Natural killer cell (primary cell): ENCODE measurements at regions not wholly inside any gene's neighbourhood (a gene's known extent, or its start where the extent isn't known, plus 50 kb on each side); places are given as distances from the start of the nearest gene placed in this dataset.
A peak's percentile ranks its signal among the peaks of the same experiment; 100 is the strongest.

Experiments
- ATAC-seq, 3 donors: fragments of 150-1000 bp in 2 of 3; fragments of 200-7000 bp in 1 of 3; cut with Tn5 transposase; 1 replicate in 1 of 3; 2 replicates in 2 of 3; pipeline ENCODE4 v1.10.0; 2021; ENCODE audit warnings: mild to moderate bottlenecking in 2 of 3, moderate library complexity in 2 of 3
- DNase-seq, 2 donors: peaks; one replicate each; pipeline versions ENCODE4 v3.0.0 to v3.0.0-alpha.2; 2013 to 2021; ENCODE audit warnings: mixed read lengths in 1 of 2
- H3K27ac ChIP-seq: one replicate; pipeline ENCODE4 v1.5.1; 2013; ENCODE audit warnings: mild to moderate bottlenecking, low read length
- H3K27me3 ChIP-seq: one replicate; pipeline ENCODE4 v1.6.1; 2013; ENCODE audit warnings: low read length; ENCODE audit not compliant: control insufficient read depth, insufficient read depth
- H3K36me3 ChIP-seq: one replicate; pipeline ENCODE4 v1.6.1; 2013; ENCODE audit warnings: low read length; ENCODE audit not compliant: control insufficient read depth, insufficient read depth
- H3K4me1 ChIP-seq: one replicate; pipeline ENCODE4 v1.6.1; 2013; ENCODE audit warnings: low read length; ENCODE audit not compliant: control insufficient read depth, insufficient read depth
- H3K4me3 ChIP-seq: one replicate; pipeline ENCODE4 v1.5.1; 2013; ENCODE audit warnings: low read length
- H3K9me3 ChIP-seq: one replicate; pipeline ENCODE4 v1.6.1; 2013; ENCODE audit warnings: low read length; ENCODE audit not compliant: control insufficient read depth, insufficient read depth
- H3K27ac Mint-ChIP-seq, 2 donors: one replicate each; pipeline ENCODE4 v1.8.0; 2022; ENCODE audit warnings: mild to moderate bottlenecking in 2 of 2, mixed read lengths in 2 of 2, moderate library complexity in 1 of 2
- H3K27me3 Mint-ChIP-seq, 2 donors: one replicate each; pipeline ENCODE4 v1.8.0; 2022; ENCODE audit warnings: low read depth in 2 of 2, mixed read lengths in 2 of 2
- H3K36me3 Mint-ChIP-seq: one replicate; pipeline ENCODE4 v1.8.0; 2022; ENCODE audit warnings: mixed read lengths
- H3K4me1 Mint-ChIP-seq, 2 donors: one replicate each; pipeline ENCODE4 v1.8.0; 2022; ENCODE audit warnings: mixed read lengths in 2 of 2
- H3K4me3 Mint-ChIP-seq: one replicate; pipeline ENCODE4 v1.8.0; 2022; ENCODE audit warnings: mild to moderate bottlenecking, moderate library complexity, mixed read lengths
- H3K9me3 Mint-ChIP-seq, 2 donors: one replicate each; pipeline ENCODE4 v1.8.0; 2022; ENCODE audit warnings: mixed read lengths in 2 of 2
- WGBS: methylation state at CpG from one replicate; pipeline ENCODE4 v1.1.7; 2013; ENCODE audit warnings: missing lambda C conversion rate; ENCODE audit not compliant: insufficient coverage; 5-methylcytosine and 5-hydroxymethylcytosine counted together
- intact Hi-C: fragments of 100-400 bp; cut with micrococcal nuclease; formaldehyde crosslinking; loops from one replicate; pipeline ENCODE4 v1.14.2; 2022
- TF ChIP-seq, protein P1 (sequence below): fragments of 200-600 bp; IDR thresholded peaks from one replicate; pipeline ENCODE4 v1.8.0; 2022; ENCODE audit warnings: antibody characterized with exemption

DNA sequence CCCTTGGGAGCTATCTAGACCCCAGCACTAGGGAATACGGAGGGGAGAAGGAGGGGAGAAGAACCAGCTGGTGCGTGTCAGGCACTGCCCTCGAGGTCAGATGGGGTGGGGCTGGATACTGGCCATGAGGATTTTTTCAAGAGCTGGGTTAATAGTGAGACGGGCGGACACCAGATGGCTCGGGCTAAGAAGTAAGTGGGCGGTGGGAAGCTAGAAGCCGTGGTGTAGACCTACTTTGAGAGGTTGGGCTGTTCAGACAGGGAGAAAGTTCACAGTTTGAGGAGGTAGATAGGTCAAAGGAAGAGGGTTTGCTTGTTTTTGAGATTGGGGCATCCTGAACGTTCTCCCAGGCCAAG, 303.8 kb downstream of the SEC14L1 start:
- peaks cover 3% of the 10 kb centered on the region for H3K36me3 ChIP-seq
- Mint-ChIP-seq H3K9me3 (no peaks in the 10 kb centered on the region), H3K4me1 (peaks cover 74 to 87% of the 10 kb centered on the region in 2 donors), H3K27me3 (no peaks in the 10 kb centered on the region), H3K4me3 (peak overlapping the region; percentile 67), H3K27ac (peak overlapping the region; percentile 86), H3K36me3 (no peaks in the 10 kb centered on the region)
- intact Hi-C loops = loop anchor here (2.0 to 10.0 kb wide), 4 partner anchors 14 to 440 kb away; no protein-coding TSS in a partner anchor
- ATAC-seq (peak in 2 of 3 donors; percentile 6 to 11), DNase-seq (no peak)
- peaks cover 98% of the 10 kb centered on the region for H3K4me1 ChIP-seq
- TF ChIP-seq, protein P1, sequence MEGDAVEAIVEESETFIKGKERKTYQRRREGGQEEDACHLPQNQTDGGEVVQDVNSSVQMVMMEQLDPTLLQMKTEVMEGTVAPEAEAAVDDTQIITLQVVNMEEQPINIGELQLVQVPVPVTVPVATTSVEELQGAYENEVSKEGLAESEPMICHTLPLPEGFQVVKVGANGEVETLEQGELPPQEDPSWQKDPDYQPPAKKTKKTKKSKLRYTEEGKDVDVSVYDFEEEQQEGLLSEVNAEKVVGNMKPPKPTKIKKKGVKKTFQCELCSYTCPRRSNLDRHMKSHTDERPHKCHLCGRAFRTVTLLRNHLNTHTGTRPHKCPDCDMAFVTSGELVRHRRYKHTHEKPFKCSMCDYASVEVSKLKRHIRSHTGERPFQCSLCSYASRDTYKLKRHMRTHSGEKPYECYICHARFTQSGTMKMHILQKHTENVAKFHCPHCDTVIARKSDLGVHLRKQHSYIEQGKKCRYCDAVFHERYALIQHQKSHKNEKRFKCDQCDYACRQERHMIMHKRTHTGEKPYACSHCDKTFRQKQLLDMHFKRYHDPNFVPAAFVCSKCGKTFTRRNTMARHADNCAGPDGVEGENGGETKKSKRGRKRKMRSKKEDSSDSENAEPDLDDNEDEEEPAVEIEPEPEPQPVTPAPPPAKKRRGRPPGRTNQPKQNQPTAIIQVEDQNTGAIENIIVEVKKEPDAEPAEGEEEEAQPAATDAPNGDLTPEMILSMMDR = no peak
- 7% methylated on average over 9 of the region's 9 CpGs for whole genome bisulfite sequencing
- no peaks in the 10 kb centered on the region for H3K27me3 ChIP-seq
- no peak overlapping the region for H3K4me3 ChIP-seq
- H3K9me3 ChIP-seq = no peaks in the 10 kb centered on the region
- H3K27ac ChIP-seq = peak overlapping the region; percentile 90

- DNase-seq (peak; percentile 77 to 98), ATAC-seq (peak; percentile 61 to 84 (median 72))
- H3K9me3 Mint-ChIP-seq = no peaks in the 10 kb centered on the region
- H3K4me3 ChIP-seq = peak overlapping the region; percentile 27
- no peaks in the 10 kb centered on the region for H3K36me3 Mint-ChIP-seq
- H3K27me3 Mint-ChIP-seq = no peaks in the 10 kb centered on the region
- peak overlapping the region; percentile 86 for H3K27ac Mint-ChIP-seq
- TF ChIP-seq, protein P1 = no peak
- no peaks in the 10 kb centered on the region for H3K9me3 ChIP-seq
- peaks cover 3% of the 10 kb centered on the region for H3K36me3 ChIP-seq
- no peaks in the 10 kb centered on the region for H3K27me3 ChIP-seq
- H3K4me1 Mint-ChIP-seq = peaks cover 74 to 87% of the 10 kb centered on the region in 2 donors
- 0% methylated on average over 15 of the region's 15 CpGs for WGBS
- intact Hi-C loops = loop anchor here (1.0 to 10.0 kb wide), 6 partner anchors 14 to 440 kb away; no protein-coding TSS in a partner anchor
- H3K4me1 ChIP-seq = peaks cover 98% of the 10 kb centered on the region
- peak overlapping the region; percentile 67 for H3K4me3 Mint-ChIP-seq
- peak overlapping the region; percentile 90 for H3K27ac ChIP-seq
Observed at GRCh38 chr17:77444984-77445759, 304.4 kb downstream of the SEC14L1 start.

GRCh38 chr17:77445760-77446532, 305.2 kb downstream of the SEC14L1 start:
- Histone ChIP-seq H3K27me3 (no peaks in the 10 kb centered on the region), H3K4me3 (peak overlapping the region; percentile 27), H3K27ac (peak overlapping the region; percentile 90), H3K4me1 (peaks cover 98% of the 10 kb centered on the region), H3K9me3 (no peaks in the 10 kb centered on the region), H3K36me3 (peaks cover 3% of the 10 kb centered on the region)
- intact Hi-C loops = loop anchor here (1.0 to 10.0 kb wide), 6 partner anchors 13 to 439 kb away; no protein-coding TSS in a partner anchor
- Mint-ChIP-seq H3K27me3 (no peaks in the 10 kb centered on the region), H3K9me3 (no peaks in the 10 kb centered on the region), H3K4me3 (peak overlapping the region; percentile 67), H3K36me3 (no peaks in the 10 kb centered on the region), H3K4me1 (peaks cover 74 to 87% of the 10 kb centered on the region in 2 donors), H3K27ac (peak overlapping the region; percentile 86)
- WGBS = 3% methylated on average over 14 of the region's 16 CpGs
- TF ChIP-seq, protein P1 = no peak
- ATAC-seq = peak; percentile 43 to 66 (median 45)
- peak in 1 of 2 donors; percentile 83 for DNase-seq
